Osteoblast (primary cell): ENCODE measurements at regions not wholly inside any gene's neighbourhood (a gene's known extent, or its start where the extent isn't known, plus 50 kb on each side); places are given as distances from the start of the nearest gene placed in this dataset.

Source experiments
- DNase-seq: peaks from one replicate; pipeline ENCODE4 v3.0.0; 2011; ENCODE audit warnings: low spot score, mixed read lengths; ENCODE audit not compliant: insufficient read length; ENCODE audit errors: missing footprints
- H2AFZ ChIP-seq: 2 replicates; pipeline ENCODE4 v1.6.0; 2011; ENCODE audit warnings: mild to moderate bottlenecking, low read length
- H3K27ac ChIP-seq: 2 replicates; pipeline ENCODE4 v1.5.1; 2011; ENCODE audit warnings: mild to moderate bottlenecking, low read depth, low read length, moderate library complexity
- H3K27me3 ChIP-seq: 2 replicates; pipeline ENCODE4 v1.6.0; 2012; ENCODE audit warnings: mild to moderate bottlenecking, control low read depth, inconsistent platforms, low read length, moderate library complexity; ENCODE audit not compliant: insufficient read depth
- H3K36me3 ChIP-seq: 2 replicates; pipeline ENCODE4 v1.5.1; 2011; ENCODE audit warnings: mild to moderate bottlenecking, low read length, control low read depth, moderate library complexity; ENCODE audit not compliant: insufficient read depth
- H3K4me1 ChIP-seq: 2 replicates; pipeline ENCODE4 v1.5.1; 2011; ENCODE audit warnings: mild to moderate bottlenecking, low read length, control low read depth, moderate library complexity; ENCODE audit not compliant: insufficient read depth
- H3K4me2 ChIP-seq: 2 replicates; pipeline ENCODE4 v1.6.0; 2011; ENCODE audit warnings: mild to moderate bottlenecking, low read length; ENCODE audit not compliant: insufficient read depth
- H3K4me3 ChIP-seq: fragments of 200-600 bp; sonication (generic); 3 replicates; pipeline ENCODE4 v1.5.1; 2012; ENCODE audit warnings: mild to moderate bottlenecking, low read length, inconsistent platforms; ENCODE audit not compliant: insufficient read depth
- H3K79me2 ChIP-seq: 2 replicates; pipeline ENCODE4 v1.6.0; 2012; ENCODE audit warnings: mild to moderate bottlenecking, low read length, control low read depth, inconsistent platforms; ENCODE audit not compliant: insufficient read depth
- H3K9me3 ChIP-seq: 2 replicates; pipeline ENCODE4 v1.5.1; 2011; ENCODE audit warnings: low read depth, low read length, control low read depth
- H4K20me1 ChIP-seq: 2 replicates; pipeline ENCODE4 v1.6.0; 2012; ENCODE audit warnings: mild to moderate bottlenecking, low read length, control low read depth; ENCODE audit not compliant: insufficient read depth
- CTCF ChIP-seq: IDR thresholded peaks from 2 replicates; pipeline ENCODE4 v1.5.1; 2011; ENCODE audit warnings: mild to moderate bottlenecking, low read depth, low read length, moderate library complexity; ENCODE audit errors: extremely low read depth

- Histone ChIP-seq H3K27me3 (no peaks in the 10 kb centered on the region), H3K9me3 (no peaks in the 10 kb centered on the region), H3K4me3 (no peak overlapping the region), H4K20me1 (no peaks in the 10 kb centered on the region), H2AFZ (no peak overlapping the region), H3K4me1 (peaks cover 22% of the 10 kb centered on the region), H3K36me3 (no peaks in the 10 kb centered on the region), H3K79me2 (no peaks in the 10 kb centered on the region), H3K27ac (no peak overlapping the region), H3K4me2 (no peak overlapping the region)
- no peak for DNase-seq
- TF ChIP-seq CTCF: no peak
These were observed 357.1 kb upstream of the ZNF32 start for GRCh38 chr10:44005788-44006099.

GRCh38 chr10:44004913-44005787 lies 356.5 kb upstream of the ZNF32 start:
- no peak overlapping the region for H2AFZ ChIP-seq
- H3K4me3 ChIP-seq: no peak overlapping the region
- H3K27ac ChIP-seq: no peak overlapping the region
- no peaks in the 10 kb centered on the region for H3K79me2 ChIP-seq
- peak; percentile 56 for DNase-seq
- no peaks in the 10 kb centered on the region for H3K27me3 ChIP-seq
- H3K4me2 ChIP-seq: no peak overlapping the region
- H4K20me1 ChIP-seq: no peaks in the 10 kb centered on the region
- no peak for TF ChIP-seq CTCF
- H3K9me3 ChIP-seq: no peaks in the 10 kb centered on the region
- peaks cover 17% of the 10 kb centered on the region for H3K4me1 ChIP-seq
- no peaks in the 10 kb centered on the region for H3K36me3 ChIP-seq

- Histone ChIP-seq H3K9me3 (no peaks in the 10 kb centered on the region), H3K27ac (no peak overlapping the region), H3K4me2 (no peak overlapping the region), H2AFZ (peak overlapping the region; percentile 3), H3K79me2 (no peaks in the 10 kb centered on the region), H3K4me3 (no peak overlapping the region), H3K4me1 (peaks cover 7% of the 10 kb centered on the region), H4K20me1 (no peaks in the 10 kb centered on the region), H3K36me3 (no peaks in the 10 kb centered on the region), H3K27me3 (no peaks in the 10 kb centered on the region)
- no peak for TF ChIP-seq CTCF
- DNase-seq: no peak
These were observed 349.5 kb upstream of the ZNF32 start for GRCh38 chr10:43998021-43998809.

GRCh38 chr10:43997330-43997729 lies 348.6 kb upstream of the ZNF32 start:
- H3K79me2 ChIP-seq: no peaks in the 10 kb centered on the region
- DNase-seq: no peak
- no peak overlapping the region for H3K4me3 ChIP-seq
- no peak for TF ChIP-seq CTCF
- H3K27me3 ChIP-seq: no peaks in the 10 kb centered on the region
- no peaks in the 10 kb centered on the region for H4K20me1 ChIP-seq
- no peak overlapping the region for H2AFZ ChIP-seq
- peaks cover 7% of the 10 kb centered on the region for H3K4me1 ChIP-seq
- H3K36me3 ChIP-seq: no peaks in the 10 kb centered on the region
- no peak overlapping the region for H3K4me2 ChIP-seq
- H3K9me3 ChIP-seq: no peaks in the 10 kb centered on the region
- H3K27ac ChIP-seq: no peak overlapping the region
